ENCODE measurements at regions not wholly inside any gene's neighbourhood (a gene's known extent, or its start where the extent isn't known, plus 50 kb on each side); places are given as distances from the start of the nearest gene placed in this dataset.

DNA sequence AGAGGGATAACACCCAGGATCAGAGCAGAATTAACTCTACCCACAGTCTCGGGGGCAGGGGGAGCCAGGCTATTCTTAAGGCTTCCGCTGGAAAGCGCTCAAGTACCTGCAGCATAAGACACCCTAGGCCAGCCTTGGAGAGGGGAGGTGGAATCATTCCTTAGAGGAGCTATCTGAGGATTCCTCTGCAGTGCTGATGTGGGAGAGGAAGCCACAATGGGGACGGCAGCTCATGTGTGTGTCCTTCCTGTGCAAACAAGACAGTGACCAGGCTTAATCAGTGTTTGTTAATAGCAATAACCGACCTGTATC is 382.2 kb upstream of the CADM1 start:
- TF ChIP-seq CTCF (IDR thresholded peaks at IDR 0.05) = no peak
- no peak for TF ChIP-seq ZFX (IDR thresholded peaks at IDR 0.05; ENCODE audit: borderline replicate concordance)

DNA sequence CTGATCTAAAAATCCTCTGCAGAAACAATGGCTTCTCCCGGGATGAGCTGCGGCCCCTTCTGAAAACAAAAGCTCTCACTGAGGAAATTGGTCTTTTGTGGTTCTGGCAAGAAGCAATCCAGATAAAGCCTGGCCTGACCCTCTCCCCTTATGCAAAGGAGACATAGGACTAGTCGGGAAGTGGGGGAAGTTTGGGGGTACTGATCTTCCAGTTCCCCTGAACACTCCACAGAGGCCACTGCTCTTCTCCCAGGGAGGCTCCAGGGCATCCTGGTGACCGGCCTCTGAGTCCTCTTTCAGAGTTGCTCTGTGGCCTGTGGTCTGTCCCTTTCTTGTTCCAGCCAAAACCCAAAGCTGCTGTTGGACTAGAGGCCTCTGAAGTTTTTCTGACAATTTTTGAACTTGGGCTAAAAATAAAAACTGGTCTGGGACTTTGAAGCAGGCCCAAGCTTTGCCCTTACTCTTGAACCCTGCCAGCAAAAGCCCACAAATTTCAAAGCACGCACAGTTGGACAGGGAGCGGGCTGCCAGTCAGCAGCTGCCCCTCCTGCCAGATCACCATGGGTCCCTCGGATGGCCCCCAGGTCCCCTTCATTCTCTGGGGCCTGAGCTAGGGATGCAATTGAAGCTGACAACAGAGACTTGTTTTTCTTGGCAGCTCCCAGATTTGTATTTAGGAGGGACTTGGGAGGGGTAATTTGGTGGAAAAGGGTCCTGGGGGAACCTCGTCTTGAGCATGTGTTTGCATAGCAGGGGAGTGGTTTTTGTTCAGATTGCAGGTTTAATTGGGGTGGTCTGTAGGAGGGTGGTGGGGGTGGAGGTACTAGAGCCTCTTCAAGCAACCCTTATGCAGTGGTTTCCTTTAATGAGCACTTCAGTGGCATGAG is 381.6 kb upstream of the CADM1 start:
- no peak overlapping the region for H3K27ac ChIP-seq
- TF ChIP-seq ZFX (IDR thresholded peaks at IDR 0.05; ENCODE audit: borderline replicate concordance) (no peak), CTCF (IDR thresholded peaks at IDR 0.05) (no peak)

More for the DNA sequence above, 382.2 kb upstream of the CADM1 start:
- H3K27ac ChIP-seq = no peak overlapping the region

GRCh38 chr11:115884800-115885534 is 380.8 kb upstream of the CADM1 start:
- no peak overlapping the region for H3K27ac ChIP-seq
- TF ChIP-seq ZFX (IDR thresholded peaks at IDR 0.05; ENCODE audit: borderline replicate concordance) = no peak
- TF ChIP-seq CTCF (IDR thresholded peaks at IDR 0.05) = no peak

- TF ChIP-seq CTCF (IDR thresholded peaks at IDR 0.05) (no peak), ZFX (IDR thresholded peaks at IDR 0.05; ENCODE audit: borderline replicate concordance) (no peak)
- H3K27ac ChIP-seq = no peak overlapping the region
Observed at GRCh38 chr11:115874843-115875242, 370.6 kb upstream of the CADM1 start.

GRCh38 chr11:115873813-115874212 is 369.6 kb upstream of the CADM1 start:
- H3K27ac ChIP-seq = no peak overlapping the region

GRCh38 chr11:115872416-115872815 is 368.2 kb upstream of the CADM1 start:
- H3K27ac ChIP-seq = no peak overlapping the region

More at GRCh38 chr11:115873813-115874212, 369.6 kb upstream of the CADM1 start:
- TF ChIP-seq ZFX (IDR thresholded peaks at IDR 0.05; ENCODE audit: borderline replicate concordance) (no peak), CTCF (IDR thresholded peaks at IDR 0.05) (no peak)

More at GRCh38 chr11:115872416-115872815, 368.2 kb upstream of the CADM1 start:
- TF ChIP-seq ZFX (IDR thresholded peaks at IDR 0.05; ENCODE audit: borderline replicate concordance) (no peak), CTCF (IDR thresholded peaks at IDR 0.05) (no peak)

All from 22Rv1 (cell line).